Superior temporal gyrus (tissue), 1 donor: ENCODE measurements at regions not wholly inside any gene's neighbourhood (a gene's known extent, or its start where the extent isn't known, plus 50 kb on each side); places are given as distances from the start of the nearest gene placed in this dataset.
"Not testable (repeated sequence)": the region's sequence is repeated elsewhere in the genome, so short reads cannot be mapped to it uniquely, and the experiment has no call there.

Source experiments
- DNase-seq: peaks from one replicate; pipeline ENCODE4 v3.0.0-alpha.2; 2016; ENCODE audit errors: extremely low spot score

- no peak for DNase-seq
Observed at GRCh38 chr5:159642379-159642778, 273.9 kb upstream of the ADRA1B start.

- no peak for DNase-seq
Observed at GRCh38 chr5:159644053-159644452, 272.2 kb upstream of the ADRA1B start.

- DNase-seq, result no peak
Observed at GRCh38 chr5:159645179-159645846, 271.0 kb upstream of the ADRA1B start.

GRCh38 chr5:159650803-159651202 is 265.5 kb upstream of the ADRA1B start:
- no peak for DNase-seq

GRCh38 chr5:159655757-159656409 is 260.4 kb upstream of the ADRA1B start:
- DNase-seq, result no peak

GRCh38 chr5:159657298-159657697 is 259.0 kb upstream of the ADRA1B start:
- DNase-seq, result peak; percentile 11

GRCh38 chr5:159657771-159658170 is 258.5 kb upstream of the ADRA1B start:
- peak; percentile 11 for DNase-seq

GRCh38 chr5:159658266-159658925 is 257.9 kb upstream of the ADRA1B start:
- DNase-seq, result no peak

GRCh38 chr5:159660401-159660800 is 255.9 kb upstream of the ADRA1B start:
- no peak for DNase-seq

GRCh38 chr5:159663986-159664385 is 252.3 kb upstream of the ADRA1B start:
- no peak for DNase-seq

- DNase-seq, result no peak
Observed at GRCh38 chr5:159667286-159667685, 249.0 kb upstream of the ADRA1B start.

GRCh38 chr5:159668556-159668955 is 247.7 kb upstream of the ADRA1B start:
- no peak for DNase-seq

GRCh38 chr5:159669559-159669958 is 246.7 kb upstream of the ADRA1B start:
- DNase-seq, result no peak

GRCh38 chr5:159671886-159672285 is 244.4 kb upstream of the ADRA1B start:
- no peak for DNase-seq

- no peak for DNase-seq
Observed at GRCh38 chr5:159673538-159673937, 242.7 kb upstream of the ADRA1B start.

GRCh38 chr5:159678657-159679392 is 237.5 kb upstream of the ADRA1B start:
- no peak for DNase-seq

GRCh38 chr5:159680095-159680494 is 236.2 kb upstream of the ADRA1B start:
- no peak for DNase-seq

GRCh38 chr5:159681661-159682060 is 234.6 kb upstream of the ADRA1B start:
- no peak for DNase-seq

GRCh38 chr5:159682623-159683022 is 233.7 kb upstream of the ADRA1B start:
- no peak for DNase-seq

- not testable (repeated sequence) for DNase-seq
Observed at GRCh38 chr5:159687892-159688291, 228.4 kb upstream of the ADRA1B start.

GRCh38 chr5:159695741-159696294 is 220.5 kb upstream of the ADRA1B start:
- no peak for DNase-seq

GRCh38 chr5:159697530-159697929 is 218.8 kb upstream of the ADRA1B start:
- DNase-seq, result no peak
